Mesothelial cell of epicardium (in vitro differentiated cells): ENCODE measurements at regions not wholly inside any gene's neighbourhood (a gene's known extent, or its start where the extent isn't known, plus 50 kb on each side); places are given as distances from the start of the nearest gene placed in this dataset.

Experiments used
- DNase-seq, 2 experiments: peaks; one replicate each; pipeline ENCODE4 v3.0.0; 2021; ENCODE audit warnings: low spot score in 2 of 2; ENCODE audit not compliant: unreplicated experiment in 2 of 2
- H3K27ac Mint-ChIP-seq: 2 replicates; pipeline ENCODE4 v1.8.0; 2021; ENCODE audit warnings: mixed read lengths
- H3K27me3 Mint-ChIP-seq: 2 replicates; pipeline ENCODE4 v1.8.0; 2021; ENCODE audit warnings: low read depth, mixed read lengths
- H3K36me3 Mint-ChIP-seq: 2 replicates; pipeline ENCODE4 v1.8.0; 2021; ENCODE audit warnings: mixed read lengths
- H3K4me1 Mint-ChIP-seq: 2 replicates; pipeline ENCODE4 v1.8.0; 2021; ENCODE audit warnings: mixed read lengths
- H3K4me3 Mint-ChIP-seq: 2 replicates; pipeline ENCODE4 v1.8.0; 2021; ENCODE audit warnings: mild to moderate bottlenecking, moderate library complexity, mixed read lengths
- H3K9me3 Mint-ChIP-seq: 2 replicates; pipeline ENCODE4 v1.8.0; 2021; ENCODE audit warnings: mixed read lengths
- CTCF ChIP-seq: fragments of 200-600 bp; sonication (generic); IDR thresholded peaks from one replicate; pipeline ENCODE4 v1.5.0; 2021; ENCODE audit warnings: antibody characterized with exemption; ENCODE audit not compliant: unreplicated experiment

- DNase-seq, result no peak
- no peak for TF ChIP-seq CTCF
- peaks cover 11% of the 10 kb centered on the region for H3K4me1 Mint-ChIP-seq
Observed at GRCh38 chr7:13050703-13051102, 363.3 kb downstream of the ARL4A start.

GRCh38 chr7:13055732-13056368, 368.4 kb downstream of the ARL4A start:
- no peak for DNase-seq
- H3K4me1 Mint-ChIP-seq, result peaks cover 8% of the 10 kb centered on the region
- H3K4me3 Mint-ChIP-seq, result no peak overlapping the region
- H3K9me3 Mint-ChIP-seq, result peaks cover 5% of the 10 kb centered on the region
- no peak overlapping the region for H3K27ac Mint-ChIP-seq
- no peaks in the 10 kb centered on the region for H3K27me3 Mint-ChIP-seq
- TF ChIP-seq CTCF, result no peak
- H3K36me3 Mint-ChIP-seq, result no peaks in the 10 kb centered on the region

More at GRCh38 chr7:13050703-13051102, 363.3 kb downstream of the ARL4A start:
- Mint-ChIP-seq H3K4me3 (no peak overlapping the region), H3K27me3 (no peaks in the 10 kb centered on the region), H3K9me3 (no peaks in the 10 kb centered on the region), H3K36me3 (no peaks in the 10 kb centered on the region), H3K27ac (no peak overlapping the region)

DNA sequence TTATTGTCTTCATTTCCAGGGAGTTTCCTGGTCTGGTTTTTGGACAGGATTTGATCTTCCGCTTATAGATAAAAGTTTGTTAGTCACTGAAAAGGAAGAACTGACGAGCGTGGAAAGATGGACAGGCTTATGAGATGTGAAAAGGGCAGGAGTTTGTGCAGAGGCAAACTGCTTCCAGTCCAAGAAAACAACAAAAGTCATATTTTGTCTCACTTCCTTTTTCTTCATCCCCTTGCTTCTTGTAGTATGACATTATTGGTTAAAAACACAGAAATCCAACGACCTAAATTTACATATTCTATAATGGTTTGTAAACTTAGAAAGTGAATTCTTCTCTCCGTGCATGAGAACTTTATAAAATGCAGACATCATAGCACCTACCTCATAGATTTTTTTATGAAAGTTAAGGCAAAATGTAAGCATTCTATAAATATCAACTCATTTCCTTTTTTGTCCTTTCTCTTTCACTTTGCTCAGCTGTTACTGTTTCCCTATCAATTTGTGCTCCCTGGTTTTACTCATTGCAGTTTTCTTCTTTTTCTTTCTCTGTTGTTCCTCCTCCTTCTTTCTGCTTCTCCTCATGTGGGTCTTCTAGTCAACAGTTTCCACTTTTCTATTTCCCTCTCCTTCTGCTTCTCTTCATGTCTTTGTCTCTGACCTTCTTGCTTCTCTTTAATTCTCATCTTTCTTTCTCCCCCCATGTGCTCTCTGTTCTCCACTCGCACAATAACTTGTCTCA, 370.2 kb downstream of the ARL4A start:
- Mint-ChIP-seq H3K27ac (peak overlapping the region; percentile 58), H3K27me3 (no peaks in the 10 kb centered on the region)
- TF ChIP-seq CTCF, result no peak

GRCh38 chr7:13060173-13060572, 372.7 kb downstream of the ARL4A start:
- Mint-ChIP-seq H3K27ac (no peak overlapping the region), H3K4me1 (peaks cover 23% of the 10 kb centered on the region), H3K4me3 (no peak overlapping the region), H3K9me3 (peaks cover 9% of the 10 kb centered on the region), H3K36me3 (no peaks in the 10 kb centered on the region), H3K27me3 (no peaks in the 10 kb centered on the region)
- DNase-seq, result no peak
- TF ChIP-seq CTCF, result no peak

More for the DNA sequence above, 370.2 kb downstream of the ARL4A start:
- no peak for DNase-seq
- Mint-ChIP-seq H3K9me3 (peaks cover 5% of the 10 kb centered on the region), H3K4me3 (no peak overlapping the region), H3K36me3 (no peaks in the 10 kb centered on the region), H3K4me1 (peaks cover 14% of the 10 kb centered on the region)

GRCh38 chr7:13061115-13061514, 373.7 kb downstream of the ARL4A start:
- no peak for TF ChIP-seq CTCF
- H3K9me3 Mint-ChIP-seq, result peaks cover 9% of the 10 kb centered on the region
- no peaks in the 10 kb centered on the region for H3K27me3 Mint-ChIP-seq
- no peak overlapping the region for H3K4me3 Mint-ChIP-seq
- no peaks in the 10 kb centered on the region for H3K36me3 Mint-ChIP-seq
- no peak overlapping the region for H3K27ac Mint-ChIP-seq
- H3K4me1 Mint-ChIP-seq, result peaks cover 23% of the 10 kb centered on the region
- no peak for DNase-seq
